Kidney (tissue), 13 donors: ENCODE measurements at regions not wholly inside any gene's neighbourhood (a gene's known extent, or its start where the extent isn't known, plus 50 kb on each side); places are given as distances from the start of the nearest gene placed in this dataset.

ENCODE experiments used
- DNase-seq, 5 donors: peaks; one replicate each; pipeline ENCODE4 v3.0.0-alpha.2; 2013 to 2020
- FAIRE-seq: peaks from 2 replicates; lab custom pipeline; 2012; peaks lifted over from hg19 to GRCh38; lab: Jason Lieb, UNC
- H3K27ac ChIP-seq, 2 donors: one replicate each; pipeline ENCODE4 v1.7.0; 2013; ENCODE audit warnings: low read depth in 2 of 2, low read length in 2 of 2, inconsistent platforms in 1 of 2
- H3K27me3 ChIP-seq: one replicate; pipeline ENCODE4 v1.7.1; 2013; ENCODE audit warnings: low read length, inconsistent platforms; ENCODE audit not compliant: control insufficient read depth, insufficient read depth
- H3K36me3 ChIP-seq, 3 donors: one replicate each; pipeline versions ENCODE4 v1.7.0 to v1.7.1; 2013; ENCODE audit warnings: low read length in 3 of 3, control low read depth in 1 of 3, inconsistent platforms in 1 of 3; ENCODE audit not compliant: insufficient read depth in 3 of 3, control insufficient read depth in 2 of 3
- H3K4me1 ChIP-seq, 3 donors: one replicate each; pipeline versions ENCODE4 v1.7.0 to v1.7.1; 2013; ENCODE audit warnings: low read length in 3 of 3, inconsistent platforms in 1 of 3, low read depth in 1 of 3; ENCODE audit not compliant: control insufficient read depth in 2 of 3, insufficient read depth in 2 of 3
- H3K4me3 ChIP-seq, 3 donors: one replicate each; pipeline versions ENCODE4 v1.7.0 to v1.8.1; 2013; ENCODE audit warnings: low read length in 3 of 3, control low read depth in 1 of 3, inconsistent platforms in 1 of 3
- H3K9ac ChIP-seq, 3 donors: one replicate each; pipeline versions ENCODE4 v1.7.0 to v1.7.1; 2013; ENCODE audit warnings: low read length in 3 of 3, control low read depth in 1 of 3, inconsistent platforms in 1 of 3
- H3K9me3 ChIP-seq, 3 donors: one replicate each; pipeline versions ENCODE4 v1.7.0 to v1.7.1; 2013; ENCODE audit warnings: low read length in 3 of 3, control low read depth in 1 of 3, inconsistent platforms in 1 of 3; ENCODE audit not compliant: control insufficient read depth in 2 of 3, insufficient read depth in 1 of 3
- CTCF ChIP-seq: IDR thresholded peaks from 3 replicates; pipeline ENCODE4 v1.5.1; 2012; ENCODE audit warnings: mild to moderate bottlenecking, moderate library complexity, borderline replicate concordance; ENCODE audit not compliant: insufficient read depth; ENCODE audit errors: extremely low read depth
- intact Hi-C: fragments of 100-400 bp; cut with DNase I; formaldehyde crosslinking; loops from one replicate; pipeline ENCODE4 v1.11.1; 2022
- donor health status: control.
- donor health status: control.
- donor health status: control.
- donor health status: control.
- donor health status: control.
- donor health status: DM: yes; HTN: yes; CAD: no.
- donor health status: Normal renal cell carcinoma (clear cell type).

- no peak for DNase-seq
- Histone ChIP-seq H3K9ac (no peak overlapping the region), H3K4me1 (no peaks in the 10 kb centered on the region), H3K4me3 (no peak overlapping the region), H3K27me3 (no peaks in the 10 kb centered on the region), H3K36me3 (no peaks in the 10 kb centered on the region), H3K27ac (no peak overlapping the region), H3K9me3 (no peaks in the 10 kb centered on the region)
- intact Hi-C loops: no loop called here
- FAIRE-seq: no peak
- TF ChIP-seq CTCF: no peak
Measured at GRCh38 chr4:13268703-13269102, 215.4 kb downstream of the RAB28 start.

GRCh38 chr4:13268165-13268564 is 216.0 kb downstream of the RAB28 start:
- TF ChIP-seq CTCF: no peak
- Histone ChIP-seq H3K27me3 (no peaks in the 10 kb centered on the region), H3K27ac (no peak overlapping the region), H3K9ac (no peak overlapping the region), H3K4me3 (no peak overlapping the region), H3K36me3 (no peaks in the 10 kb centered on the region), H3K9me3 (no peaks in the 10 kb centered on the region), H3K4me1 (no peaks in the 10 kb centered on the region)
- FAIRE-seq (no peak), DNase-seq (no peak)
- intact Hi-C loops: no loop called here

GRCh38 chr4:13267091-13267490 is 217.0 kb downstream of the RAB28 start:
- Histone ChIP-seq H3K4me3 (no peak overlapping the region), H3K9me3 (no peaks in the 10 kb centered on the region), H3K27me3 (no peaks in the 10 kb centered on the region), H3K9ac (no peak overlapping the region), H3K36me3 (no peaks in the 10 kb centered on the region), H3K27ac (no peak overlapping the region), H3K4me1 (no peaks in the 10 kb centered on the region)
- no peak for TF ChIP-seq CTCF
- intact Hi-C loops: no loop called here
- DNase-seq (no peak), FAIRE-seq (no peak)

- Histone ChIP-seq H3K9me3 (no peaks in the 10 kb centered on the region), H3K27me3 (no peaks in the 10 kb centered on the region), H3K9ac (no peak overlapping the region), H3K27ac (no peak overlapping the region), H3K4me3 (no peak overlapping the region), H3K4me1 (no peaks in the 10 kb centered on the region), H3K36me3 (no peaks in the 10 kb centered on the region)
- FAIRE-seq (no peak), DNase-seq (no peak)
- no peak for TF ChIP-seq CTCF
- intact Hi-C loops: no loop called here
Measured at GRCh38 chr4:13266687-13267086, 217.5 kb downstream of the RAB28 start.
